PC-3 (cell line): ENCODE measurements at regions not wholly inside any gene's neighbourhood (a gene's known extent, or its start where the extent isn't known, plus 50 kb on each side); places are given as distances from the start of the nearest gene placed in this dataset.

ENCODE experiments used
- ATAC-seq: fragments of 200-7000 bp; cut with Tn5 transposase; 2 replicates; pipeline ENCODE4 v1.9.1; 2020; ENCODE audit warnings: mild to moderate bottlenecking, moderate library complexity
- BruUV-seq: library from RNA; stranded (reverse); fragments of 400-500 nt; replicated peaks from 2 replicates; lab custom pipeline; 2021; lab: Mats Ljungman, UMichigan
- CTCF ChIA-PET: fragments of 300-600 bp; sonication (Branson Sonifier 250); formaldehyde crosslinking; loops from one replicate; lab custom pipeline; 2022; ENCODE audit warnings: antibody characterized with exemption; lab: Charles Lee
- POLR2A ChIA-PET: fragments of 300-600 bp; sonication (Branson Sonifier 250); formaldehyde crosslinking; loops from one replicate; lab custom pipeline; 2022; ENCODE audit warnings: antibody characterized with exemption; ENCODE audit not compliant: unreplicated experiment; lab: Charles Lee
- DNase-seq: peaks from one replicate; pipeline ENCODE4 v3.0.0-alpha.2; 2015
- H2AFZ ChIP-seq: fragments of 300-600 bp; sonication (generic); 2 replicates; pipeline ENCODE4 v1.6.0; 2016; ENCODE audit warnings: antibody characterized with exemption, low read length
- H3F3A ChIP-seq: fragments of 300-600 bp; sonication (generic); one replicate; pipeline ENCODE4 v1.6.0; 2017; ENCODE audit warnings: antibody characterized with exemption, low read length, control low read depth, mild to moderate bottlenecking; ENCODE audit not compliant: unreplicated experiment
- H3K27ac ChIP-seq: fragments of 300-600 bp; sonication (generic); 2 replicates; pipeline ENCODE4 v1.5.1; 2016; ENCODE audit warnings: mild to moderate bottlenecking, low read length
- H3K27me3 ChIP-seq: fragments of 300-600 bp; sonication (generic); 2 replicates; pipeline ENCODE4 v1.6.1; 2016; ENCODE audit warnings: low read length, mixed read lengths
- H3K36me3 ChIP-seq: fragments of 300-600 bp; sonication (generic); 2 replicates; pipeline ENCODE4 v1.6.1; 2016; ENCODE audit warnings: low read depth, mixed run types, low read length, mixed read lengths
- H3K4me1 ChIP-seq: fragments of 300-600 bp; sonication (generic); 2 replicates; pipeline ENCODE4 v1.5.1; 2016; ENCODE audit warnings: low read length; ENCODE audit not compliant: insufficient read depth
- H3K4me2 ChIP-seq: fragments of 300-600 bp; sonication (generic); 2 replicates; pipeline ENCODE4 v1.6.0; 2016; ENCODE audit warnings: low read length
- H3K4me3 ChIP-seq: fragments of 300-600 bp; sonication (generic); 2 replicates; pipeline ENCODE4 v1.5.1; 2016; ENCODE audit warnings: mild to moderate bottlenecking, low read length, mixed read lengths
- H3K79me2 ChIP-seq: fragments of 300-600 bp; sonication (generic); 2 replicates; pipeline ENCODE4 v1.6.1; 2017; ENCODE audit warnings: low read length, mixed read lengths
- H3K9ac ChIP-seq: fragments of 300-600 bp; sonication (generic); 2 replicates; pipeline ENCODE4 v1.6.0; 2016; ENCODE audit warnings: mild to moderate bottlenecking, low read length
- H3K9me2 ChIP-seq: fragments of 300-600 bp; sonication (generic); replicated peaks from 2 replicates; pipeline ENCODE4 v1.6.1; 2016; ENCODE audit warnings: mixed run types, low read length, mixed read lengths
- H3K9me3 ChIP-seq: fragments of 300-600 bp; sonication (generic); 2 replicates; pipeline ENCODE4 v1.6.1; 2016; ENCODE audit warnings: low read length, mixed read lengths
- H4K20me1 ChIP-seq: fragments of 300-600 bp; sonication (generic); 2 replicates; pipeline ENCODE4 v1.6.1; 2016; ENCODE audit warnings: low read length, mixed read lengths
- CTCF ChIP-seq: fragments of 300-600 bp; sonication (generic); conservative IDR thresholded peaks from 2 replicates; pipeline ENCODE4 v1.5.1; 2017; ENCODE audit warnings: antibody characterized with exemption, low read depth, mild to moderate bottlenecking, low read length
- EZH2 ChIP-seq: fragments of 300-600 bp; sonication (generic); IDR thresholded peaks from one replicate; pipeline ENCODE4 v1.6.1; 2017; ENCODE audit warnings: antibody characterized with exemption, mild to moderate bottlenecking, low read length; ENCODE audit not compliant: unreplicated experiment
- EZH2phosphoT487 ChIP-seq: fragments of 300-600 bp; sonication (generic); IDR thresholded peaks from 2 replicates; pipeline ENCODE4 v1.6.1; 2018; ENCODE audit warnings: mild to moderate bottlenecking, antibody characterized with exemption, low read length, borderline replicate concordance
- intact Hi-C: fragments of 100-400 bp; cut with micrococcal nuclease; formaldehyde crosslinking; loops from 2 replicates; pipeline ENCODE4 v1.9.0; 2023

- H3K79me2 ChIP-seq: no peaks in the 10 kb centered on the region
- BruUV-seq: no TSS peak
- intact Hi-C loops: no loop called here
- H3K27me3 ChIP-seq: no peaks in the 10 kb centered on the region
- CTCF ChIA-PET: no interaction called here
- no peaks in the 10 kb centered on the region for H3K9me3 ChIP-seq
- H3K9ac ChIP-seq: no peak overlapping the region
- POLR2A ChIA-PET: no interaction called here
- DNase-seq (no peak), ATAC-seq (no peak)
- TF ChIP-seq EZH2phosphoT487: no peak
- TF ChIP-seq EZH2: no peak
- TF ChIP-seq CTCF: no peak
- peaks cover 16% of the 10 kb centered on the region for H3K4me1 ChIP-seq
- H3K4me3 ChIP-seq: no peak overlapping the region
- H2AFZ ChIP-seq: no peak overlapping the region
- no peaks in the 10 kb centered on the region for H4K20me1 ChIP-seq
- no peaks in the 10 kb centered on the region for H3F3A ChIP-seq
- no peak overlapping the region for H3K4me2 ChIP-seq
- no peak overlapping the region for H3K27ac ChIP-seq
- no peaks in the 10 kb centered on the region for H3K36me3 ChIP-seq
- no peaks in the 10 kb centered on the region for H3K9me2 ChIP-seq
These were observed 501.4 kb downstream of the PREX1 start for GRCh38 chr20:48326434-48326691.

- H2AFZ ChIP-seq: no peak overlapping the region
- H3K9ac ChIP-seq: no peak overlapping the region
- H3K9me2 ChIP-seq: no peaks in the 10 kb centered on the region
- no peaks in the 10 kb centered on the region for H3K27me3 ChIP-seq
- no peaks in the 10 kb centered on the region for H3K79me2 ChIP-seq
- no peak overlapping the region for H3K27ac ChIP-seq
- DNase-seq (no peak), ATAC-seq (no peak)
- intact Hi-C loops: no loop called here
- H4K20me1 ChIP-seq: no peaks in the 10 kb centered on the region
- H3K36me3 ChIP-seq: no peaks in the 10 kb centered on the region
- H3K9me3 ChIP-seq: no peaks in the 10 kb centered on the region
- H3F3A ChIP-seq: no peaks in the 10 kb centered on the region
- TF ChIP-seq EZH2phosphoT487 (no peak), EZH2 (no peak), CTCF (no peak)
- CTCF ChIA-PET: no interaction called here
- H3K4me3 ChIP-seq: no peak overlapping the region
- POLR2A ChIA-PET: no interaction called here
- no TSS peak for BruUV-seq
- no peak overlapping the region for H3K4me2 ChIP-seq
- peaks cover 15% of the 10 kb centered on the region for H3K4me1 ChIP-seq
These were observed 502.0 kb downstream of the PREX1 start for GRCh38 chr20:48325656-48326433.

- H3K4me1 ChIP-seq: peaks cover 4% of the 10 kb centered on the region
- H3K9me3 ChIP-seq: no peaks in the 10 kb centered on the region
- no TSS peak for BruUV-seq
- H4K20me1 ChIP-seq: no peaks in the 10 kb centered on the region
- H3K79me2 ChIP-seq: no peaks in the 10 kb centered on the region
- intact Hi-C loops: no loop called here
- TF ChIP-seq EZH2phosphoT487: no peak
- no peak for TF ChIP-seq EZH2
- no peak for TF ChIP-seq CTCF
- no peak for ATAC-seq
- peaks cover 6% of the 10 kb centered on the region; the same call in 1 of the 2 replicates for H3K27me3 ChIP-seq
- H2AFZ ChIP-seq: no peak overlapping the region
- CTCF ChIA-PET: no interaction called here
- H3K36me3 ChIP-seq: no peaks in the 10 kb centered on the region
- H3K4me3 ChIP-seq: no peak overlapping the region
- no peak overlapping the region for H3K27ac ChIP-seq
- H3K9me2 ChIP-seq: no peaks in the 10 kb centered on the region
- H3K4me2 ChIP-seq: no peak overlapping the region
- POLR2A ChIA-PET: interaction anchor here (0.7 kb wide), 1 partner anchor 226 kb away, joined by 8 read pairs; no protein-coding TSS in a partner anchor
- no peaks in the 10 kb centered on the region for H3F3A ChIP-seq
- no peak overlapping the region for H3K9ac ChIP-seq
- DNase-seq: no peak
These were observed 503.1 kb downstream of the PREX1 start for GRCh38 chr20:48324744-48325143.
